Globus pallidus (tissue), 1 donor: ENCODE measurements at regions not wholly inside any gene's neighbourhood (a gene's known extent, or its start where the extent isn't known, plus 50 kb on each side); places are given as distances from the start of the nearest gene placed in this dataset.

Experiments used
- DNase-seq: peaks from one replicate; pipeline ENCODE4 v3.0.0-alpha.2; 2015; ENCODE audit warnings: low spot score

DNA sequence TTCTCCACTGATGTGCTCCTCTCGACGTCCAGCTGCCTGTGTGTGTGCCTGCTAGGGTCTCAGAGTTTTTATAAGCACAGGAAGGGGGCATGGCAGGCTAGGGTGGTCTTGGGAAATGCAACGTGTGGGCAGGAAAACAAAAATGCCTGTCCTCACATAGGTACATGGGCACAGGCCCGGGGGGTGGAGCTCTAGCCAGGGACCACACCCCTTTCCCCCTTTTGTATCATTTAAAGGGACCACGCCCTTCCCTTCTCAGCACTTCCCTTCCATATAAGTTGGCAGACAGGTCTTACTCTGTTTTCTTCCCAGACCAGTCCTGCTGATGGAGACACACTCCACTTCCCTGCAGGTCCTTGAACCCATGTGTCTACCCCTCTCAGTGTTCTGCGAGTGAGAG is 645.0 kb downstream of the CBLN2 start:
- no peak for DNase-seq

DNA sequence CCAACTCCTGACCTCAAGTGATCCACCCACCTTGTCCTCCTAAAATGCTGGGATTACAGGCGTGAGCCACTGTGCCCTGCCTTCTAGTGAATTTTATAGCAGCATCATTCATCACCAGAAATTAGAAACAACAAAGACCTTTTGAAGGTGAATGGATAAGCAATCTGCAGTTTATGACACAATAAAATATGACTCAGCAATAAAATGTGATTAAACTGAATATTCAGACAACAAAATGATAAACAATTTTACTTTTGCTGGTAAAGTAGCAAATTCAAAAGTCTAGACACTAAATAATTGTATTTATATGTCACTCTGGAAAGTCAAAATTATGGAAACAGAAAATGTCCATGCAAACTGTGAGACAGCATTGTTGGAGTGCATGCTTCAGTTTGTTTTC is 656.6 kb downstream of the CBLN2 start:
- DNase-seq = no peak

DNA sequence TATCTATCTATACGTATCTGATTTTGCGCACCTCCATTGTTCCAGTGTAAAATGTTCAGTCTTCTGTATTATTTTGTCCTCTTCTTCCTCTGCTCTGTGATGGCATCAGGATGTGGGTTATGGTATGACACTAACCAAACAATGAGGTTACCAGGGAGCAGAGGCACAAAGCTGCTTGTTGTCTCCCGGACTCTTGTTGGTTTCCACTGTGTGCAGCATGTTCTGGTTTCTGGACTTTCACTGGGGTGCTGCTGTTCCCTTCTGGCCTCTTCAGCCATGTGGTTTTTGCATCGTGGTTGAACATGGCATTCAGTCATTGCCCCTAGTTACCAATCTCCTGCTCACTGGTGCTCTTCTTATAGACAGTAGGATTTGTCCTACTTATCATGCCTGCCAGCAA is 665.9 kb downstream of the CBLN2 start:
- no peak for DNase-seq

DNA sequence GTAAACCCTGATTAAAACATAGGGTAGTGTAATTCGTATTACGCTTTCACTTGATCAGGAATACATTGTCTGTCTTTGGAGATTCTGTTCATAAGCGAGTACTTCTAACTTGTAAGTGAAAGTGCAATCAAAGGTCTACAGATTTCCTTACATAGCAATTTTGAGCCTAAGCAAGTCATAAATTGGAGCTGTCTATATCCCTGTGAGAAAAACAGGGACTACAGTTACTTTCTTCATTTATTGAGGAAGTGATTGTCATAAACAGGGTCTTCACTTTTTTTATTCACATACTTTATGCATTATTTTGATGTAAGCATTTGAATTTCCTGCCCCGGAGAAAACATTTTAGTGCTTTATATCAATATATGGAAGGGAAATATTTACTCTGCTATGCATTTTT is 670.4 kb downstream of the CBLN2 start:
- DNase-seq = no peak

DNA sequence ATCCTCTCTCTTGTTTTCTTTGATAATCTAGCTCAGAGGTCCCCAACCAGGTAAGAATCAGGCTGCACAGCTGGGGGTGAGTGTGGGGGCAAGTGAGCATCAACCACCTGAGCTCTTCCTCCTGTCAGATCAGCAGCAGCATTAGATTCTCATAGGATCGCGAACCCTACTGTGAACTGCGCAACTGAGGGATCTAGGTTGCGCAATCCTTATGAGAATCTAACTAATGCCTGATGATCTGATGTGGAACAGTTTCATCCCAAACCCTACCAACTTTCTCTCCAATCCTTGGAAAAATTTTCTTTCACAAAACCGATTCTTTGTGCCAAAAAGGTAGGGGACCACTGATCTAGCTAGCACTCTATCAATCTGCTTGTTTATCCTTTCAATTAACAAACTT is 678.3 kb downstream of the CBLN2 start:
- DNase-seq = no peak

GRCh38 chr18:71850602-71851001 is 693.5 kb downstream of the CBLN2 start:
- no peak for DNase-seq

- DNase-seq = no peak
These were observed 694.7 kb downstream of the CBLN2 start for GRCh38 chr18:71849407-71849806.

- DNase-seq = no peak
These were observed 697.4 kb downstream of the CBLN2 start for GRCh38 chr18:71846716-71847115.

GRCh38 chr18:71844814-71845213 is 699.3 kb downstream of the CBLN2 start:
- no peak for DNase-seq

DNA sequence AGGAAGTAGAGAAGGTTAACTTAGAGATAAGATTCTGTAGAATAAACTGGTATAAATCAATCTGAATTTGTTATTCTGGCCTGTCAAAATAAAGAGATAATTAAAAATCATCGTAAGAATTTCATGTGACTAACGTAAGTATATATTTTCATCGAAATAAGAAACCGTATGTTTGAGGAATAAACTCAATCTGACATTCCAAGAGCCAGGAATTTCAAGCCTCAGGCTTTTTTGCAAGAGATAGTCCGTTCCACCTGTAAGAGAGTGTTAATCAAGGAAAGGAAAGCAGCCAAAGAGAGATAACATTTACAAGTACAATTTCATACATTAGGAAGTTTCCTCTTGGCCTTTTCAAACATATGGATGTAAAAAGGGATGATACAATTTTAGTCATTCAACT is 701.5 kb downstream of the CBLN2 start:
- DNase-seq = no peak

DNA sequence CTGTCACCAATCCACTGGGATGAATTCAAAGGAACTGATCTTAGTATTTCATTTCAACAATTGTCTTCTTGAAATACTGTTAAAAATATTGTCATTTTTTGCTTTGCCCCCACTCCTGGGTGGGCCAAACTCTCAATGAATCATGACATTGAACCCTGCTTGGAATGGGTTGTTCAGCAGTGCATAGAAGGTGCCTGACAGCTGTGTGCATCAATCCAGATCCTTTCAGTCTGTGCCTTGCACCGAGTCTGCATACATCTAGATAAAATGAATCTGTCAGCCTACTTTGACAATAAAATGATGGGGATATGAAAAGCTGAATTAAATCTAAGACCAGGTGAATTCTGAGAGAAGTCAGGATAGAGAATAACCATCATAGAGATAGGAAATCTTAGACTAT is 706.6 kb downstream of the CBLN2 start:
- DNase-seq = no peak

DNA sequence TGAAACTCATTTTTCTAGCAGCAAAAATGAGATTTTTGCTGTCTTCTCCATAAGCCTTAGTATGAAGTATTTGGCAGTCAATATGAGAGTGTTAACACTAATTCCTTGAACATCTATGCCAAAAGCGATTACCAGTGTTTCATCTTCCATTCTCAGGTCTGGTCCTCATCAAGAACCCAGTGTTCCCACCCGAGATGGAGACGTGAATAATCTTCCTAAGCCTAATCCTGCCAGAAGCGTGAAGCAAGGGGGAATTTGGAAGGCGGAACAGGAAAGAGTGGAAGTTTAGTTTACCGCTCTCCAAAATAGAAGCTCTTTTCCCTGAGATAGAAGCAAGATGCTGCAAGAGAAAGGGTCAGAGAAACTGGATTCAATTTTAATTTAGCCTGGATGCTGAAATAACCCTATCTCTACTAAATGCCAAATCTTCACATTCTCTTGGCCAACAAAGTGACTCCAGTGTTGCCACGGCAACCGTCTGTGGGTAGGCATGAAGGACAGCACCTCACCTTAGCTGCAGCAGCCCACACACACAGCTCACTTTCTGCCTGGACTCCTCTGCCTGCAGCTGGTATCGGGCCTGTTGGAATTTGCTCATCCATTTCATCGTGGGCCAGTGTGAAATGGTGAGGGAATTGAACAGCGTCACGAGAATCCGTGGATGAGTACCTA is 711.1 kb downstream of the CBLN2 start:
- DNase-seq = no peak

DNA sequence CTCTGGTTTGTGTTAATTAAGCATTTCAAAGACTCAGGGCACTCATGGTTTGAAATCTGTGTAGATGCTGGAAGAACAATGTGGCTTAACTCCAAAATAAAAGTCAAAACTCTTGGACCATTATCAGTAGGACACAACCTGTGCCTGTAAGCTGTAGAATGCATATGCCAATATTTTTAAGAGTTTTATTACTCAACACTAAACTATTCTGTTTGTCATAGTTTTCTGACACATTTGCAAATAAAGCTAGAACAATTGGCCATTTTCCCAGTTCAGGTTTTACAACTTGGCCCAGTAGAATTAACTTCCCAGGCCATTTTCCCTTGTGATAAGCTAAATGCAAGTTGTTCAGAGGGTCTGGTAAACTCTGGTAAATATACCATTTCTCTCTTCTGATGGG is 713.1 kb downstream of the CBLN2 start:
- DNase-seq = no peak

DNA sequence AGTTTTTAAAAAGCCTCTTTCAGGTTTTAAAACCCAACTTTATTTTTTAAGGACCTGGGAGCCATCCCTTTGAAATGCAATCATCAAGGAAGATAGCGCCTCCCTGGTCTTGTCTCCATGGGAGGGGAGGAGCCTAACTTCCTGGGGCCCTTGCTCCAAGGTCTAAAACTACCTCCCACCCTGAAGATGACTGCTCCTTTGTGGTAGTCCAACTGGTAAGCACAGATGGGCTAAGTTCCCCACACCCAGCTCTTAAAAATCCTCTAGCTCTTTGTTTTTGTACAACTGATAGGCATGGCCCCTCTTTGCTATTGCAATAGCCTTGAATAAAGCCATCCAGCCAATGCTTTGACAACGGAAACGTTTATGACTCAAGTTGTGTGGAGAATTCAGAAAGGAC is 716.8 kb downstream of the CBLN2 start:
- no peak for DNase-seq

DNA sequence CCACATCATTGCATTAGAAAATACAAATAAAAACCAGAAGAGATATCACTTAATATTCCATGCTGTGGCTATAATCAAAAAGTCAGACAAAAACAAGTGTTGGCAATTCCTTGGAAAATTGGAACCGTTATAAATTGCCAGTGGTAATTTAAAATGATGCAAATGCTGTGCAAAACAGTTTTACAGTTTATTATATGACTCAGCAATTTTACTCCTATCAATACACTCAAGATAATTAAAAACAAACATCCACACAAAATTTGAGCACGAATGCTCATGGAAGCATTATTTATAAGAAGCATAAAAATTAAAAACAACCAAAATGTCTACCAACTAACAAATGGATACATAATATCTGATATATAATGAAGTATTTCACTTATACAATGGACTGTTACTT is 728.8 kb downstream of the CBLN2 start:
- DNase-seq = no peak

- DNase-seq = no peak
These were observed 734.4 kb downstream of the CBLN2 start for GRCh38 chr18:71809711-71810110.

- DNase-seq = no peak
These were observed 735.5 kb downstream of the CBLN2 start for GRCh38 chr18:71808616-71809015.

- no peak for DNase-seq
These were observed 736.6 kb downstream of the CBLN2 start for GRCh38 chr18:71807586-71807985.

DNA sequence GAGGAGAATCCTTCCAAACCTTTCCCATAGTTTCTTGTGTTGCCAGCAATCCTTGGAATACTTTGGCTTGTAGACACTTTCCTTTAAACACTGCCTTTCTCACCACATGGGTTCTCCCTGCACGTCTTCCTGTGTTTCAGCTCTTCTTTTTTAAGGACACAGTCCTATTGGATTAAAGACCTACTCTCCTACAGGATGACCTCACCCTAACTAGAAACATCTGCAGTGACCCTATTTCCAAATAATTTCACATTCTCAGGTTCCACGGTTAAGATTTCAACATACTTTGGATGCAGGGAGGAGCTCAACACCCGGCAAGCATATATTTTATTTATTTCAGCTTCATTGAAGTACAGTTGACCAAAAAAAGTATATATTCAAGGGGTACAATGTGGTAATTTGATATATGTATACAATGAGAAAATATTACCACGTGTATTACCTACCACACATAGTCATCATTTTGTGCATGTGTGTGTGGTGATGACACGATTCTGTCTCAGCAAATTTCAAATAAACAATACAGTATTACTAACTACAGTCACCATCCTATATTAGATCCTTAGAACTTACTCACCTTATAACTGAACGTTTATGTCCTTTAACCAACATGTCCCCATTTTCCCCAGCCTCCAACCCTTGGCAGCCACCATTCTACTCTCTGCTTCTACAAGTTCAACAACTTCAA is 745.0 kb downstream of the CBLN2 start:
- DNase-seq = no peak

DNA sequence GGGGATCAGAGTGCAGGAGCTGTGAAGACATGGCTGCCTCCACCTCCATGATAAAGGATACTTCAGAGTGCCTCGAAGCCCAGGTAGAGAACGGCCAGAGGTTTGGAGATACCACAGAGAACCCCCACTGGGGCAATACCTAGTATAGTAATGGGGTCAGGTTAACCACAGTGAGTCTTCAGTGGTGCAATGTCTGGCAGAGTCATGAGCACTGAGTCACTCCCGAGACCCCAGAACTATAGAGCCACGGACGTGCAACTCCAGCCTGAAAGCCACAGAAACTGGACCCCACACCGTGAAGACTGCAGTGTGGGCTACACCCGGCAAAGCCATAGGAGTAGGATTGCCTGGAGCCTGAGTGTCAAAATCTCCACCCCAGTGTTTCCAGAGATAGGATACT is 746.6 kb downstream of the CBLN2 start:
- no peak for DNase-seq

GRCh38 chr18:71784777-71785176 is 759.4 kb downstream of the CBLN2 start:
- DNase-seq = no peak

DNA sequence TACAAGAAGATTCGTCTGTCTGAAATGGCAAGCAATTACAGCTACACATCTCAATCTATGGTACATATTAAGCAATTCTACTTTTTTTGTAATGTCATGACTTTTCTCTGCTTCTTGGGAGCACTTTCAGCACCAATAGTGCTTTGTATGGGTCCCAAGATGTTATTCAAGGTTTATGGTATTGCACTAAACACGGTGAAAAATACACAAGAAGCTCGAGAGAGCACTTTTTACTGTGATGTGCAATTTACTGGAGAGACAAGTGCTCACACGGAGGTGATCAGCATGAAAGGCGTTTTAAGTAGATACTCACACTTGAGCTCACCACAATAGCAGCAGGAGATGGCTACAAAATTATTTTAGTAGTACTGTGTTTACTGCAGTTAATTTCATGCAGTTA is 783.6 kb downstream of the CBLN2 start:
- DNase-seq = no peak

- no peak for DNase-seq
These were observed 789.9 kb downstream of the CBLN2 start for GRCh38 chr18:71754246-71754645.

DNA sequence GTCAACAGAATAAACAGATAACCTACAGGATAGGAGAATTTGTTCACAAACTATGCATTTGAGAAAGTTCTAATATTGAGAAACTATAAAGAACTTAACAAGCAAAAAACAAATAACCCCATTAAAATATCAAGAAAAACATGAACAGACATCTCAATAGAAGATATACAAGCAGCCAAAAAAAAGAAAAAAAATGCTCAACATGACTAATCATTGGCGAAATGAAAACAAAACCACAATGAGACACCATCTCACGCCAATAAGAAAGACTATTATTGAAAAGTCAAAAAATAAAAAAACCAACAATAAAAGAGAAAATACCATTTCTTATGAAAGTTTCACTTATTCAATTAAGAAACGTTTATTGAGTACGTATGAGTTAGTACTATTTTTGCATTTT is 800.5 kb downstream of the CBLN2 start:
- DNase-seq = no peak
